Endothelial cell of umbilical vein (primary cell): ENCODE measurements at regions not wholly inside any gene's neighbourhood (a gene's known extent, or its start where the extent isn't known, plus 50 kb on each side); places are given as distances from the start of the nearest gene placed in this dataset.

Experiments used
- BruUV-seq: library from RNA; stranded (reverse); fragments of 400-500 nt; replicated peaks from 2 replicates; lab custom pipeline; 2021; lab: Mats Ljungman, UMichigan
- CTCF ChIA-PET: fragments of 300-600, 350-600 bp; sonication (Branson Sonifier 250); formaldehyde crosslinking; loops from one replicate; lab custom pipeline; 2021; ENCODE audit warnings: antibody characterized with exemption, inconsistent platforms; lab: Charles Lee
- POLR2A ChIA-PET: fragments of 300-600, 350-600 bp; sonication (Branson Sonifier 250); formaldehyde crosslinking; loops from one replicate; lab custom pipeline; 2021; ENCODE audit warnings: antibody characterized with exemption, inconsistent platforms; lab: Charles Lee
- DNase-seq: peaks from one replicate; pipeline ENCODE4 v3.0.0-alpha.2; 2011; ENCODE audit warnings: low read depth, low spot score
- FAIRE-seq: peaks from 2 replicates; lab custom pipeline; 2011; peaks lifted over from hg19 to GRCh38; lab: Jason Lieb, UNC
- H2AFZ ChIP-seq: 2 replicates; pipeline ENCODE4 v1.6.0; 2012; ENCODE audit warnings: low read depth, low read length, control low read depth, inconsistent platforms
- H3K27ac ChIP-seq: 2 replicates; pipeline ENCODE4 v1.5.1; 2011; ENCODE audit warnings: low read depth, mild to moderate bottlenecking, control low read depth, low read length, moderate library complexity; ENCODE audit not compliant: insufficient read depth
- H3K27me3 ChIP-seq, 2 experiments: 2 replicates each; pipeline versions ENCODE4 v1.6.0 to v1.6.1; 2011; ENCODE audit warnings: low read length in 2 of 2, mixed read lengths in 1 of 2; ENCODE audit not compliant: control insufficient read depth in 2 of 2, insufficient read depth in 2 of 2
- H3K36me3 ChIP-seq, 2 experiments: 2 replicates in 1 of 2; 3 replicates in 1 of 2; pipeline ENCODE4 v1.5.1; 2011; ENCODE audit warnings: low read length in 2 of 2, mild to moderate bottlenecking in 1 of 2, moderate library complexity in 1 of 2; ENCODE audit not compliant: control insufficient read depth in 2 of 2, insufficient read depth in 2 of 2; ENCODE audit errors: extremely low read depth in 1 of 2
- H3K4me1 ChIP-seq: 3 replicates; pipeline ENCODE4 v1.5.1; 2011; ENCODE audit warnings: mild to moderate bottlenecking, low read length; ENCODE audit not compliant: control insufficient read depth, insufficient read depth; ENCODE audit errors: extremely low read depth
- H3K4me2 ChIP-seq: 2 replicates; pipeline ENCODE4 v1.6.1; 2011; ENCODE audit warnings: low read length, control low read depth, mixed read lengths; ENCODE audit not compliant: insufficient read depth
- H3K4me3 ChIP-seq, 3 experiments: fragments of 200-600 bp in 1 of 3; sonication (generic), shearing (Covaris generic) in 1 of 3; replicated peaks in 1 of 3; 2 replicates each; pipeline ENCODE4 v1.5.1; 2011 to 2016; ENCODE audit warnings: control low read depth in 3 of 3, low read length in 3 of 3, mild to moderate bottlenecking in 2 of 3, inconsistent platforms in 1 of 3, low read depth in 1 of 3, moderate library complexity in 1 of 3; ENCODE audit not compliant: insufficient read depth in 1 of 3
- H3K79me2 ChIP-seq: 2 replicates; pipeline ENCODE4 v1.6.0; 2012; ENCODE audit warnings: low read length, inconsistent platforms; ENCODE audit not compliant: control insufficient read depth, insufficient read depth
- H3K9ac ChIP-seq: replicated peaks from 2 replicates; pipeline ENCODE3; 2011; ENCODE audit warnings: low read length, control low read depth; ENCODE audit not compliant: insufficient read depth; ENCODE audit errors: extremely low read depth
- H3K9me1 ChIP-seq: replicated peaks from 3 replicates; pipeline ENCODE4 v1.6.0; 2011; ENCODE audit warnings: mild to moderate bottlenecking, low read length; ENCODE audit not compliant: control insufficient read depth, insufficient read depth; ENCODE audit errors: extremely low read depth
- H3K9me3 ChIP-seq: replicated peaks from 2 replicates; pipeline ENCODE4 v1.5.1; 2012; ENCODE audit warnings: low read length, inconsistent platforms; ENCODE audit not compliant: control insufficient read depth, insufficient read depth
- H4K20me1 ChIP-seq: replicated peaks from 2 replicates; pipeline ENCODE3; 2011; ENCODE audit warnings: mild to moderate bottlenecking, low read length; ENCODE audit not compliant: control insufficient read depth, insufficient read depth; ENCODE audit errors: extremely low read depth
- EZH2 ChIP-seq: IDR thresholded peaks from 2 replicates; pipeline ENCODE4 v1.6.1; 2012; ENCODE audit warnings: borderline replicate concordance, low read depth, mild to moderate bottlenecking, moderate library complexity, low read length, inconsistent platforms; ENCODE audit not compliant: severe bottlenecking
- FOS ChIP-seq: IDR thresholded peaks from 2 replicates; pipeline ENCODE4 v1.6.1; 2011; ENCODE audit warnings: mild to moderate bottlenecking, low read length, moderate library complexity, borderline replicate concordance; ENCODE audit not compliant: insufficient read depth
- GATA2 ChIP-seq: IDR thresholded peaks from 2 replicates; pipeline ENCODE4 v1.7.0; 2011; ENCODE audit warnings: low read depth, mild to moderate bottlenecking, moderate library complexity, mixed read lengths, low read length; ENCODE audit not compliant: insufficient read length, insufficient read depth
- JUN ChIP-seq: IDR thresholded peaks from 2 replicates; pipeline ENCODE4 v1.6.1; 2011; ENCODE audit warnings: borderline replicate concordance, low read depth; ENCODE audit not compliant: insufficient read length, insufficient read depth
- MAX ChIP-seq: IDR thresholded peaks from 2 replicates; pipeline ENCODE4 v1.6.1; 2011; ENCODE audit not compliant: insufficient read depth, insufficient read length
- MYC ChIP-seq: IDR thresholded peaks from one replicate; pipeline ENCODE4 v1.6.1; 2011; ENCODE audit warnings: mild to moderate bottlenecking, low read depth, low read length
- POLR2A ChIP-seq: IDR thresholded peaks from 2 replicates; pipeline ENCODE4 v1.6.1; 2012; ENCODE audit warnings: low read depth, mild to moderate bottlenecking, control low read depth, low read length
- POLR2AphosphoS5 ChIP-seq: IDR thresholded peaks from 2 replicates; pipeline ENCODE4 v1.6.1; 2012; ENCODE audit warnings: low read depth, mild to moderate bottlenecking, control low read depth, low read length, moderate library complexity; ENCODE audit not compliant: insufficient read depth
- dilution Hi-C: fragments of 300-500 bp; cut with MboI; formaldehyde crosslinking; loops from one replicate; pipeline ENCODE4 v1.15.0; 2019; ENCODE audit warnings: low sequenced_read_pairs; ENCODE audit not compliant: extremely low pct_ligation_motif_present
- intact Hi-C: fragments of 100-400 bp; cut with micrococcal nuclease; formaldehyde crosslinking; loops from one replicate; pipeline ENCODE4 v1.10.0; 2022
- TF ChIP-seq, protein P1 (sequence below), 2 donors: IDR thresholded peaks; 1 replicate in 1 of 2; 2 replicates in 1 of 2; pipeline ENCODE4 v1.5.1; 2011; ENCODE audit warnings: low read length in 2 of 2, mild to moderate bottlenecking in 2 of 2, moderate library complexity in 2 of 2, control low read depth in 1 of 2, inconsistent platforms in 1 of 2, low read depth in 1 of 2; ENCODE audit not compliant: insufficient read depth in 1 of 2; ENCODE audit errors: extremely low read depth in 1 of 2

DNA sequence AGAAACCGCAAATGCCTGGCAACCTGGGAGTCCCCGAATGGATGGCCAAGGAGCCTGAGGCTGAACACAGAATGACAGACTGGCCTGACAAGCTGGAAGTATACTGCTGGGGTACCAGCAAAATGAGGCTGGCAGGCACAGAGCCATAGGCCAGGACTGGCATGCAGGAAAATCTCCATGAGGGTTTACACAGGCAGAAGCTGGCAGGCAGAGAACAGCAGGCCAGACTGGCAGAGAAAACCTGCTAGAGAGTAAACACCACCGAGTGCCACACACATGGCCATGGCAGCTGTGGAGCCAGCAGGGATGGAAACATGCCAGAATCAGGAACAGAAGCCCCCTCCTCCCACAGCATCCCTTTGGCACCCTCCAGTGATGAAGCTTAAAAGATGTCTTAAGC is 63.4 kb downstream of the CRPPA start:
- H3K27ac ChIP-seq: no peak overlapping the region
- no peak overlapping the region for H3K4me2 ChIP-seq
- H3K9me1 ChIP-seq: no peaks in the 10 kb centered on the region
- ChIA-PET POLR2A (no interaction called here), CTCF (no interaction called here)
- intact Hi-C loops (no loop called here), dilution Hi-C loops (no loop called here)
- TF ChIP-seq POLR2AphosphoS5 (no peak), GATA2 (no peak), EZH2 (no peak), POLR2A (no peak), MYC (no peak), MAX (no peak), JUN (no peak), FOS (no peak)
- TF ChIP-seq, protein P1, sequence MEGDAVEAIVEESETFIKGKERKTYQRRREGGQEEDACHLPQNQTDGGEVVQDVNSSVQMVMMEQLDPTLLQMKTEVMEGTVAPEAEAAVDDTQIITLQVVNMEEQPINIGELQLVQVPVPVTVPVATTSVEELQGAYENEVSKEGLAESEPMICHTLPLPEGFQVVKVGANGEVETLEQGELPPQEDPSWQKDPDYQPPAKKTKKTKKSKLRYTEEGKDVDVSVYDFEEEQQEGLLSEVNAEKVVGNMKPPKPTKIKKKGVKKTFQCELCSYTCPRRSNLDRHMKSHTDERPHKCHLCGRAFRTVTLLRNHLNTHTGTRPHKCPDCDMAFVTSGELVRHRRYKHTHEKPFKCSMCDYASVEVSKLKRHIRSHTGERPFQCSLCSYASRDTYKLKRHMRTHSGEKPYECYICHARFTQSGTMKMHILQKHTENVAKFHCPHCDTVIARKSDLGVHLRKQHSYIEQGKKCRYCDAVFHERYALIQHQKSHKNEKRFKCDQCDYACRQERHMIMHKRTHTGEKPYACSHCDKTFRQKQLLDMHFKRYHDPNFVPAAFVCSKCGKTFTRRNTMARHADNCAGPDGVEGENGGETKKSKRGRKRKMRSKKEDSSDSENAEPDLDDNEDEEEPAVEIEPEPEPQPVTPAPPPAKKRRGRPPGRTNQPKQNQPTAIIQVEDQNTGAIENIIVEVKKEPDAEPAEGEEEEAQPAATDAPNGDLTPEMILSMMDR (IDR thresholded peaks at IDR 0.05; ENCODE audit: extremely low read depth in 1 of 2, insufficient read depth in 1 of 2, low read depth in 1 of 2, low read length in 2 of 2): no peak
- no peak overlapping the region for H3K4me3 ChIP-seq
- no peak overlapping the region for H2AFZ ChIP-seq
- no peaks in the 10 kb centered on the region for H4K20me1 ChIP-seq
- no peaks in the 10 kb centered on the region for H3K36me3 ChIP-seq
- H3K9me3 ChIP-seq: no peaks in the 10 kb centered on the region
- no TSS peak for BruUV-seq
- H3K4me1 ChIP-seq: no peaks in the 10 kb centered on the region
- DNase-seq: no peak
- no peaks in the 10 kb centered on the region for H3K79me2 ChIP-seq
- H3K27me3 ChIP-seq: no peaks in the 10 kb centered on the region
- FAIRE-seq: no peak
- H3K9ac ChIP-seq: no peak overlapping the region
